ENCODE measurements at regions not wholly inside any gene's neighbourhood (a gene's known extent, or its start where the extent isn't known, plus 50 kb on each side); places are given as distances from the start of the nearest gene placed in this dataset. TPM values are rescaled to one million over a fixed set of nuclear protein-coding genes. Genes with fewer than 3 reads are reported as not detected.

GRCh38 chr15:77706482-77707244 is 74.0 kb upstream of the LINGO1 start:
- DNase-seq, result peak; percentile 71

DNA sequence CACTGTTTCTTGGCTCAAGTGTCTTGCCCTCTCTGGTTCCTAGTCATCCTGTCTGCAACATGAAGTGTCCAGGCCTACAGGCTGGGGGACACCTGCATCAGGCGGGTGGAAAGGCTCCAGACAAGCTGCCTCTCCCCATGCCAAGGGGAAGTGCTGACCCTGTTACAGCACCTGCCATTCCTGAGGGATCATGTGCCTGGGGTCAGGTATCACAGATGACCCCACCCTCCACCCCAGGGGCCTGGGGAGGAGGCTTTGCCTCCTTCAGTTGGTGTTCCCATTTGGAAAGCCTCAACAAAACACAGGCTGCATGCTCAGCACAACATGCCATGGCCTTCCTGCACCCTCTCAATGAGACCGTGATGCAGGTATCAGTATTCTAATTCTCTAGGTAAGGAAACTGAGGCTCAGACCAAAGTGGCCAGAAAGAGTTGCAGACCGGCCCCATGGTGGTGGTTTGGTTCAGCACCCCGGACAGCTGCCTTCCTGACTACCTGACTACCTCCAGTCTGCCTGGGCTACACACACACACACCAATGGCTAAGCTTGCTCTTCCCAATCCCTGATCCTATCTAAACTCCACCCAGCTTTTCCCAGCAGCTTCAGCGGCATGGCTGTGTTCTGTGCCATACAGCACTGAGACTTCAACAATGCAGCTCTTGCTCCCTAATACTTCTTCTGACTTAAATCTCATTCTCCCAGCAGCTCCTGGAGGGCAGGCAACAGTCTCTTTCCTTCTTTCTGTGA is 69.7 kb upstream of the LINGO1 start:
- DNase-seq, result no peak

GRCh38 chr15:77698481-77698880 is 65.8 kb upstream of the LINGO1 start:
- DNase-seq, result no peak

DNA sequence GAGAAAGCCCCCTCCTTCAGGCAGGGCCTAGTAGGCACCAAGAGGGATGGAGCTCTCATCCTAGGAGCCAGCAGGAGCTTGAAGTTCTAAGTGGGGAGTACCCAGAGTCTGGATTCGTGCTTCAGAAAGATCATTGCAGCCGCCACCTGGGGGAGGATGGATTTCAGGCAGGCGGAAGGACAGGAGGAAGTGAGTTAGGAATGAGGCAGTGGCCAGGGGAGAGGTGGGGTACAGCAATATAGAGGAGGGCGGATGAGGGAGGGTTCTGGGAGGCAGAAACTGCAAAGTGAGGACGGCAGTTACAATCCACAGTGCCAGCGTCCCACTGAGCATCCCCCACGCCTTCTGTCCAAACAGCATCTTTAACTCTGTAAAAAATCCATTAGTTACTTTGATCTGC is 65.2 kb upstream of the LINGO1 start:
- no peak for DNase-seq

DNA sequence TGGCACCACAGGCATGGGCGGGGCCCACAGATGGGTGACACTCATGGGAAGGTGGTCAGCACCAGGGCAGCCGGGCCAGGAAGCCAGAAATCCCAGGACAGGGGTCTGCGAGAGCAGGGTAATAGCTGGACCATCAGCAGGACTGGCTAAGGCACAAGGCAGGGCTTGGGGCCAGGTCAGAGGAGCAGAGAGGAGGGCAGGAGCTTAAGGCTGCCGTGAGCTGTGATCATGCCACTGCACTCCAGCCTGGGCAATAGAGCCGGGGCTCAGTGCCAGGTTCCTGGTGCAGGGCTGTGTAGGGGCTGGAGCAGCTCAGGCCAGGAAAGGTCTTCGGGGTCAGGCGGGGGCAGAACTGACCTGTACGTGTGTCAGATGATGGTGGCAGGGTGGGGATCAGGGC is 64.2 kb upstream of the LINGO1 start:
- no peak for DNase-seq

DNA sequence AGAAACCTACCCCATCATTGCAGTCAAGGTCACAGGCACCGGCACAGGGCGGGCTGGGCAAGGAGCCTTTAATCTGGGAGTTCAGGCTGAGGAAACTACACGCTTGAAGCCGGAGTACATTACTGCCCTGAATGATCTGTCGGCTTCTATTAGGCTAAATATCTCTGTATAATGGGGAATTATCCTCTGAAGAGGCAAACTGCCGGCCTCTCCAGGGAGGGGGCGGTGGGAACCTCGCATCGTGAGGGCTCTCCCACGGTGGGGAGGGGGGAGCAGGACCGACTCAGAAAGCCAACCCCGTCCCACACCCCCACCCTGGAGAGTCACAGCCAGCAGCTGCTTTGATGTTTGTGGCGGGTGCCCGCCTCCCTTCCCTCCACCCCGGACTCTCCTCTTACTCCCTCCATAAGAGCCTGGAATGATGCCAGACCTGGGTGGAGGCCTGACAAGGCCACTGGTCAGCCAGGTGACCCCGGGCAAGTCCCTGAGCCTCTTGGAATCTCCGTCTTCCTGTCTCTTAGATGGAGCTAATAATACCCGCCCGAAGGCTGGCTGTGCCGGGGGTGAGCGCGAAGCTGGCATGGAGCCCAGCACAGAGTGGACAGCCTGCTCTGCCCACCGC is 63.4 kb upstream of the LINGO1 start:
- DNase-seq, result no peak

- DNase-seq, result no peak
Measured at GRCh38 chr15:77695548-77695947, 62.8 kb upstream of the LINGO1 start.

GRCh38 chr15:77693576-77693975 is 60.9 kb upstream of the LINGO1 start:
- peak; percentile 40 for DNase-seq

DNA sequence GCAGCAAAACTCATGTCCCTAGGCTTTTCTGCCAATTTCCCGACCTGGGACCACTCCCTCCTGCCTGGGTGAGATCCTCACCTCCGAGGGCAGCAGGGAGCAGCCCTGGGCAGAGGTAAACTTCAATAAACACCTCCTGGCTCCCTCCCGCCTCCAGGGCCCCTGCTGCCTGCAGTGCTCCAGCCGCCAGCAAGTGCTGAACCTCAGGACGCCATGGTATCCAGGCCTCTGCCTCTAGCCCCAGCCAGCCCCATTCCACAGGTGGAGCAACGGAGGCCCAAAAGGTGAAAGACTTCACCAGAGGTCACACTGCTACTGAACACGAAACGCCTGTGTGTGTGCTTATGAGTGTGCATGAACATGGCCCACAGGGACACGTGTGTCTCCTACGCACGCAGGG is 59.9 kb upstream of the LINGO1 start:
- no peak for DNase-seq

DNA sequence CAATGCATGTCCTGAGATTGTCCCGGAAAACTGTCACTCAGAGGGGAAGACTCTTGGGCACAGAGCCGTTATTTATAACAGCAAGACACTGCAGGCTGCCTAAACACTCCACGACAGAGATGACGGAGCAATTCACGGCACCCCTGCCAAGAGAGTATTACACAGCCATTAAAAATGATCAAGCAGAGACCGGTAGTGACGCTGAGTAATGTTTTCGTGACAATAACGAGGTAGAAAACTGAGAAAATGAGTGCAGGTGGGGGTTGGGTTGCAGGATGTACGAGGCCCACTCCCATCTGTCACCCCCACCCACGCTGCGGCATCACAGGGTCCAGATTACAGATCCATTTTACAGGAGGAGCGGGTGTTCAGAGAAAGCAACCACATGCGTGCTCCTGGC is 58.9 kb upstream of the LINGO1 start:
- DNase-seq, result no peak

- no peak for DNase-seq
Measured at GRCh38 chr15:77689821-77690220, 57.1 kb upstream of the LINGO1 start.

- DNase-seq, result no peak
Measured at GRCh38 chr15:77688693-77689092, 56.0 kb upstream of the LINGO1 start.

GRCh38 chr15:77688266-77688665 is 55.6 kb upstream of the LINGO1 start:
- no peak for DNase-seq

DNA sequence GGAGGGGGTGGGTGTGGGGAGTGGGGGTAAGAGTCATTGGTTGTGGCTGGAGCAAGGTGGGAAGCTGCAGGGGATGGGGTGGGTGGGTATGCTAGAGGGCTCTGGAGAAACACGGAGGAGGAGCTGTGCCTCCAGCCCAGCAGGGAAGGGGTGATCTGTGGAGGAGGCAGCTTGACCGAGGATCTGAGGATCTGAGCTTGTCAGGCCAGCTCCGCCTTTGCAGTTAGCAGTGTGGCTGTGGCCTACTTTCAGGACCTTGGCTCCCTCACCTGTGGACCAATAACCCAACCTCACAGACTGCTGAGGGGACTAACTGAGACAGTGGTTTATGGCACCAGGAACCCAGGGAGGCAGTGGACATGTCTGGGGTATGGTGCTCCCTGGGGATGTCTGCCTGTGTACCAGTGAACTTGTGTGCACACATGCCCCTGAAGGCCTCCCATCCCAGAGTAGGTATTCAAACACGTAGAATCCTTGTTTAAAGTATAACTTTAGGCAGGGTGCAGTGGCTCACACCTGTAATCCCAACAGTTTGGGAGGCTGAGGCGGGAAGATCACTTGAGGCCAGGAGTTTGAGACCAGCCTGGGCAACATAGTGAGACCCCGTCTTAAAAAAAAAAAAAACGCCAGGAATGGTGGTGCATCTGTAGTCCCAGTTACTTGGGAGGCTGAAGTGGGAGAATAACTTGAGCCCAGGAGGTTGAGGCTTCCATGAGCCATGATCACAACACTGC is 52.5 kb upstream of the LINGO1 start:
- DNase-seq, result no peak

GRCh38 chr15:77684341-77685081 is 51.8 kb upstream of the LINGO1 start:
- no peak for DNase-seq

GRCh38 chr15:77682564-77682963 is 49.9 kb upstream of the LINGO1 start:
- DNase-seq, result no peak

Small RNA genes in the stretch of these regions (small RNA-seq; reads per million reads assigned to genes)
- gene RN7SL214P, result not detected

Data from occipital lobe (tissue), 2 donors.